VCaP (cell line): ENCODE measurements at regions not wholly inside any gene's neighbourhood (a gene's known extent, or its start where the extent isn't known, plus 50 kb on each side); places are given as distances from the start of the nearest gene placed in this dataset.

ENCODE experiments used
- H3K27ac ChIP-seq: fragments of 450-650 bp; 2 replicates; pipeline ENCODE4 v1.5.1; 2017
- CTCF ChIP-seq: fragments of 450-650 bp; conservative IDR thresholded peaks from 2 replicates; pipeline ENCODE4 v1.5.1; 2017; ENCODE audit warnings: mild to moderate bottlenecking, moderate library complexity

DNA sequence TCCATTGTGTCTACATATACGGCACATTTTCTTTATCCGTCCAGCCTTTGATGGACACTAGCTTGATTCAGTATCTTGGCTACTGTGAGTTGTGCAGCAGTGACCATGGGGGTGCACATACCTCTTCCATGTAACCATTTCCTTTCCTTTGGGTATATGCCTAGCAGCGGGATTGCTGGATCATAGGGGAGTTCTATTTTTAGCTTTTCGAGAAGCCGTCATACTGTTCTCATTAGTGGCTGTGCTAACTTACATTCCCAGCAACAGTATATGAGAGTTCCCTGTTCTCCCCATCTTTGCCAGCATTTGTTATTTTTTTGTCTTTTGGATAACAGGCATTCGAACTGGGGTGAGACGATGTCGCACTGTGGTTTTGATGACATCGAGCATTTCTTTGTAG is 395.0 kb downstream of the SMOC2 start:
- TF ChIP-seq CTCF = no peak

DNA sequence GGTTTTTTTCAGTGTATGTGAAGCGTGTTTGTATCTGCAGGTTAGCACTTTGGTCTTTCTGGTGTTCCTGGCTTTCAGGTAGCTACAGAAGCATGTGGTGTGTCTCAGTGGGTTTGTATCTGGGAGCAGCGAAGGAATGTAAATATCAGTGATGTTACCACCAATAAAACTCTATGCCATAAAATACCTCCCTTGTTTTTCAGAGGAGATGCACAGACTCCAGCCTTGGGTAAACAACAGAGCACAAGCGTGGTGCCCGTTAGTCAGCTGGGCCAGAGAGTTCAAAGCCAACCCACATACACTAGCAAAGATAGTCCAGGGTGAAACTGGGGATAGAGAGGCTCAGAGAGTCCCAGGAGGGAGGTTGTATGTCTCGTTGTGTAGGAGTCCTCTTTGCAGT is 393.8 kb downstream of the SMOC2 start:
- TF ChIP-seq CTCF = no peak
- H3K27ac ChIP-seq = peak overlapping the region; percentile 82

More for the DNA sequence above, 395.0 kb downstream of the SMOC2 start:
- H3K27ac ChIP-seq = peak overlapping the region; percentile 82

- peak overlapping the region; percentile 82 for H3K27ac ChIP-seq
- no peak for TF ChIP-seq CTCF
These were observed 393.1 kb downstream of the SMOC2 start for GRCh38 chr6:168834042-168834587.

DNA sequence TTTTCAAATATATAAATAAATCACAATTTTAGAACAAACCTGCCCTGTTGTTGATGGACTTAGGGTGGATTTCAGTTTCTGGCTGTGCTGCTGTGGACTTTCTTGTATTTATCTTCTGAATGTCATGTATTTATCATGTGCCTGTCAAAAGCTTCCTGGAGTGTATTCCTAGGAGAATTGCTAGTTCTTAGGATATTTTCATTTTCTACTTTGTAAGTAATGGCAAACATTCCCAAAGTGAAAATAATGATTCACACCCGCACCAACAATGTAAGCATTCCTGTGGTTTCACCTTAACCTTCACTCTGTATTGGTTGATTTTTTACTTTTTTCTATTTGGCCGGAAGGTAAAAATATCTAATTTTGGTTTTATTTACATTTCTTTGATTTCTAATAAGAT is 387.8 kb downstream of the SMOC2 start:
- no peak overlapping the region for H3K27ac ChIP-seq
- no peak for TF ChIP-seq CTCF

DNA sequence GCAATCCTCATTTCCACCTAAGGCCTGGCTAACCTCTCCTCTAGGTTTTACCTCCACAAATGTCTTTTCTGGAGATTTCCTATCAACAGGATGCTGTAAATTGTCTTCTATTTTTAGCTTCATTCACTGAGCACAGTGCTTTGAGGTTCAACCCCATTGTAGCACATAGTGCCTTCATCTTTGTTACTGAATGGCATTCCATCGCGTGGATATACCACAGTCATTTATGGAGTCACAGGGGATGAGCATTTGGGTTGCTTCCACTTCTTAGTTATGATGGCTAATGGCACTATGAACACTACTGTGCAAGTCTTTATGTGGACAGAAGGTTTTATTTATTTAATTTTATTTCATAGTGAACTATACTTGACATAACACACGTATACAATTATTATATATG is 387.1 kb downstream of the SMOC2 start:
- H3K27ac ChIP-seq = peak overlapping the region; percentile 43
- TF ChIP-seq CTCF = no peak

GRCh38 chr6:168827586-168827871 is 386.5 kb downstream of the SMOC2 start:
- TF ChIP-seq CTCF = no peak
- peak overlapping the region; percentile 43 for H3K27ac ChIP-seq

- peak overlapping the region; percentile 43 for H3K27ac ChIP-seq
- TF ChIP-seq CTCF = no peak
These were observed 386.0 kb downstream of the SMOC2 start for GRCh38 chr6:168826726-168827585.
